Astrocyte (in vitro differentiated cells and primary cell): ENCODE measurements at regions not wholly inside any gene's neighbourhood (a gene's known extent, or its start where the extent isn't known, plus 50 kb on each side); places are given as distances from the start of the nearest gene placed in this dataset.

Experiments
- DNase-seq: peaks from one replicate; pipeline ENCODE4 v3.0.0-alpha.2; 2010; ENCODE audit warnings: low read depth
- FAIRE-seq: peaks from 2 replicates; lab custom pipeline; 2011; peaks lifted over from hg19 to GRCh38; lab: Jason Lieb, UNC
- H2AFZ ChIP-seq: 2 replicates; pipeline ENCODE4 v1.6.0; 2012; ENCODE audit warnings: low read depth, low read length, inconsistent platforms
- H3K27ac ChIP-seq: 2 replicates; pipeline ENCODE4 v1.5.1; 2011; ENCODE audit warnings: low read depth, low read length, inconsistent platforms
- H3K27me3 ChIP-seq: 2 replicates; pipeline ENCODE4 v1.6.0; 2011; ENCODE audit warnings: low read length, inconsistent platforms; ENCODE audit not compliant: insufficient read depth
- H3K36me3 ChIP-seq: 2 replicates; pipeline ENCODE4 v1.5.1; 2011; ENCODE audit warnings: low read length, inconsistent platforms; ENCODE audit not compliant: insufficient read depth
- H3K4me1 ChIP-seq: 2 replicates; pipeline ENCODE4 v1.5.1; 2011; ENCODE audit warnings: low read length, inconsistent platforms; ENCODE audit not compliant: insufficient read depth
- H3K4me2 ChIP-seq: 2 replicates; pipeline ENCODE4 v1.6.0; 2012; ENCODE audit warnings: low read length, inconsistent platforms
- H3K4me3 ChIP-seq: 2 replicates; pipeline ENCODE4 v1.5.1; 2011; ENCODE audit warnings: low read depth, mild to moderate bottlenecking, low read length, inconsistent platforms; ENCODE audit not compliant: insufficient read depth
- H3K79me2 ChIP-seq: 2 replicates; pipeline ENCODE4 v1.6.0; 2012; ENCODE audit warnings: mild to moderate bottlenecking, low read length, inconsistent platforms; ENCODE audit not compliant: insufficient read depth
- H3K9ac ChIP-seq: 2 replicates; pipeline ENCODE4 v1.6.0; 2012; ENCODE audit warnings: mild to moderate bottlenecking, low read length, inconsistent platforms
- H3K9me3 ChIP-seq: 2 replicates; pipeline ENCODE4 v1.5.1; 2012; ENCODE audit warnings: low read depth, mild to moderate bottlenecking, low read length, inconsistent platforms; ENCODE audit not compliant: insufficient read depth
- H4K20me1 ChIP-seq: 2 replicates; pipeline ENCODE4 v1.6.0; 2012; ENCODE audit warnings: low read length, inconsistent platforms; ENCODE audit not compliant: insufficient read depth
- H3K27ac Mint-ChIP-seq: one replicate; pipeline ENCODE4 v1.8.0; 2021; ENCODE audit warnings: mild to moderate bottlenecking, mixed read lengths; ENCODE audit not compliant: unreplicated experiment
- H3K27me3 Mint-ChIP-seq: one replicate; pipeline ENCODE4 v1.8.0; 2021; ENCODE audit warnings: low read depth, mixed read lengths; ENCODE audit not compliant: unreplicated experiment
- H3K36me3 Mint-ChIP-seq: one replicate; pipeline ENCODE4 v1.8.0; 2021; ENCODE audit warnings: low read depth, mixed read lengths; ENCODE audit not compliant: unreplicated experiment
- H3K4me1 Mint-ChIP-seq: one replicate; pipeline ENCODE4 v1.8.0; 2021; ENCODE audit warnings: low read depth, mixed read lengths; ENCODE audit not compliant: unreplicated experiment
- H3K4me3 Mint-ChIP-seq: one replicate; pipeline ENCODE4 v1.8.0; 2021; ENCODE audit warnings: mild to moderate bottlenecking, moderate library complexity, mixed read lengths; ENCODE audit not compliant: unreplicated experiment
- H3K9me3 Mint-ChIP-seq: one replicate; pipeline ENCODE4 v1.8.0; 2021; ENCODE audit warnings: mild to moderate bottlenecking, mixed read lengths; ENCODE audit not compliant: unreplicated experiment
- EZH2 ChIP-seq: IDR thresholded peaks from 2 replicates; pipeline ENCODE4 v1.6.1; 2012; ENCODE audit warnings: mild to moderate bottlenecking, low read length, inconsistent platforms; ENCODE audit not compliant: insufficient read depth
- TF ChIP-seq, protein P1 (sequence below): IDR thresholded peaks from 2 replicates; pipeline ENCODE4 v1.5.1; 2011; ENCODE audit warnings: low read depth, mild to moderate bottlenecking, inconsistent platforms, low read length, moderate library complexity; ENCODE audit not compliant: insufficient read depth

DNA sequence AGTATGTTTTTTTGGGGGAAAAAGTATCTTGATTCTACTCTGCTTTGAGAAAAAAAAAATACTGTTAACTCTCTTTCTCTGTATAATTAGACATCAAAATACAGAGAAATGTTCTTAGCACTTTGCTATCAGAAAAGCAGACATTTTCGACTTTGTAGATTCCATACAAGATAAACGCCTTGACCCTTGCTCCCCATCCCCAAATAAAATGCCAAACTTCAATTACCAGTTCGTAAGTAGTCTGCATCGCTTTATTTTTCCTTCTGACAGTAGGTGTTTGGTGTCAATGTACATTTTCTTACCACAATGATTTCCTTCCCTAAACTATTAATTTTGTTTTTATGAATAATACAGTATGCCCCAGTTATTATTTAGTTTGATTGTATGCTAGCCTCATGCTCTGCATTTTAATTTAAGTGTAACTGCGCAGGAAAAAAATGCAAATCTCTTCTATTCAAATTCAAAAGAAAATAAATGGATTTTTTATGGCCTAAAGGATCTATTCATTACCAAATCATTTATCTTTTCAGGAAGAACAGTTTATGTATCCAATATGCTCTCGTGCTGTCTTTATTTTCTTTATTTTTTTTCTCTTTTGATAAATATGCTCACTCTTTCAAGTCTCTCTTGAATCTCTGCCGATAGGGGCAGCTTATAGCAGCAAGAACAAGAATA, 84.8 kb upstream of the ZNF217 start:
- H3K27ac Mint-ChIP-seq, result no peak overlapping the region
- no peak for TF ChIP-seq EZH2
- TF ChIP-seq, protein P1, sequence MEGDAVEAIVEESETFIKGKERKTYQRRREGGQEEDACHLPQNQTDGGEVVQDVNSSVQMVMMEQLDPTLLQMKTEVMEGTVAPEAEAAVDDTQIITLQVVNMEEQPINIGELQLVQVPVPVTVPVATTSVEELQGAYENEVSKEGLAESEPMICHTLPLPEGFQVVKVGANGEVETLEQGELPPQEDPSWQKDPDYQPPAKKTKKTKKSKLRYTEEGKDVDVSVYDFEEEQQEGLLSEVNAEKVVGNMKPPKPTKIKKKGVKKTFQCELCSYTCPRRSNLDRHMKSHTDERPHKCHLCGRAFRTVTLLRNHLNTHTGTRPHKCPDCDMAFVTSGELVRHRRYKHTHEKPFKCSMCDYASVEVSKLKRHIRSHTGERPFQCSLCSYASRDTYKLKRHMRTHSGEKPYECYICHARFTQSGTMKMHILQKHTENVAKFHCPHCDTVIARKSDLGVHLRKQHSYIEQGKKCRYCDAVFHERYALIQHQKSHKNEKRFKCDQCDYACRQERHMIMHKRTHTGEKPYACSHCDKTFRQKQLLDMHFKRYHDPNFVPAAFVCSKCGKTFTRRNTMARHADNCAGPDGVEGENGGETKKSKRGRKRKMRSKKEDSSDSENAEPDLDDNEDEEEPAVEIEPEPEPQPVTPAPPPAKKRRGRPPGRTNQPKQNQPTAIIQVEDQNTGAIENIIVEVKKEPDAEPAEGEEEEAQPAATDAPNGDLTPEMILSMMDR, result peak; percentile 22
- H3K4me2 ChIP-seq, result peak overlapping the region; percentile 22
- H2AFZ ChIP-seq, result peak overlapping the region; percentile 42
- H3K4me3 Mint-ChIP-seq, result no peak overlapping the region
- peaks cover 10% of the 10 kb centered on the region for H3K4me1 ChIP-seq
- H3K9me3 ChIP-seq, result no peaks in the 10 kb centered on the region
- H3K9me3 Mint-ChIP-seq, result no peaks in the 10 kb centered on the region
- no peaks in the 10 kb centered on the region for H3K27me3 ChIP-seq
- no peaks in the 10 kb centered on the region for H3K27me3 Mint-ChIP-seq
- H3K4me3 ChIP-seq, result no peak overlapping the region
- DNase-seq (no peak), FAIRE-seq (no peak)
- H3K36me3 ChIP-seq, result no peaks in the 10 kb centered on the region
- no peaks in the 10 kb centered on the region for H4K20me1 ChIP-seq
- H3K36me3 Mint-ChIP-seq, result no peaks in the 10 kb centered on the region
- no peak overlapping the region for H3K9ac ChIP-seq
- no peaks in the 10 kb centered on the region for H3K79me2 ChIP-seq
- H3K4me1 Mint-ChIP-seq, result peaks cover 17% of the 10 kb centered on the region
- no peak overlapping the region for H3K27ac ChIP-seq

DNA sequence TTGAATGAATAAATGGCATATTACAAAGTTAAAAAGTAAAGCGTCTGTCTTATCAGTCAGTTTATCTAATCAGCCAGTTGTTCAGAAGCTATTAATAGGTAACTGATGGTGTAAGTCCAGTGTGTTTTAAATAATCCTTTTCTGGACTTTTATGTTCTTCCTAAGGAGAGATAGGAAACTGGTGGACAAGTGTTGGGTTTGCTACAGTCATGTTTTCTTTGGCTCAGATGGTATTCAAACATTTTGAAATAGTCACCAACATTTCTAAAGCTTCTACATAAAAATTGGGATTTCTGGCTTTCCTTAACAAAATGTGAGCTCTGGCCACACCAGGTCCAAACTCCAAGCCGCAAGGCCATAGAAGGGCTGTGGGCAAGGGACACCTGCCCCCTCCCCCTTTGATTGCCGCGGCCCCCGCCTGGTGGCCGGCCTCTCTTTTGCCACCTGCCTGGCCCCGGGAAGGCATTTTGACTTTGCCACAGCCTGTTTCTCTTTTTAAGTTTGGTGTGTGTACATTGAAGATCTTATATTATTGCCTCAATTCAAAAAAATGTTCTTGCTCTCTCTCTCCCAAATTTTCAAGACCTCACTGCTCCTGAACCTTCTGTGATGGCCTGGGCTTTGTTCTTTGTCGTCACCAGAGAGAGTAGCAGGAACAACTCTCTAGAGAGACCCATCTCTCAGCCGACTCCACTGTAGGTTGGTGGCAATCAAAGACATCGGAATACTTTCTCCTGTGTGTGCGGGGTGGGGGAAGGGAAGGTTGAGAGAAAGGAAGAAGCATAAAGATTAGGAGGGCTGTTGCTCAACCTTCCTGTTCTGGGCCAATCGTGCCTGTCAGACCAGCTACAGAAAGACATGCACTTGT, 84.0 kb upstream of the ZNF217 start:
- Histone ChIP-seq H3K4me1 (peaks cover 12% of the 10 kb centered on the region), H2AFZ (peak overlapping the region; percentile 42), H3K27me3 (no peaks in the 10 kb centered on the region), H3K4me3 (no peak overlapping the region), H3K79me2 (no peaks in the 10 kb centered on the region), H3K36me3 (no peaks in the 10 kb centered on the region), H3K27ac (no peak overlapping the region), H4K20me1 (no peaks in the 10 kb centered on the region), H3K4me2 (peak overlapping the region; percentile 22), H3K9ac (no peak overlapping the region), H3K9me3 (no peaks in the 10 kb centered on the region)
- DNase-seq (peak; percentile 49), FAIRE-seq (no peak)
- TF ChIP-seq, protein P1, result no peak
- no peak for TF ChIP-seq EZH2
- H3K4me3 Mint-ChIP-seq, result no peak overlapping the region
- H3K36me3 Mint-ChIP-seq, result no peaks in the 10 kb centered on the region
- H3K27me3 Mint-ChIP-seq, result no peaks in the 10 kb centered on the region
- H3K27ac Mint-ChIP-seq, result peak overlapping the region; percentile 55
- H3K9me3 Mint-ChIP-seq, result no peaks in the 10 kb centered on the region
- peaks cover 17% of the 10 kb centered on the region for H3K4me1 Mint-ChIP-seq
